ENCODE measurements at regions not wholly inside any gene's neighbourhood (a gene's known extent, or its start where the extent isn't known, plus 50 kb on each side); places are given as distances from the start of the nearest gene placed in this dataset.
A peak's percentile ranks its signal among the peaks of the same experiment; 100 is the strongest.

DNA sequence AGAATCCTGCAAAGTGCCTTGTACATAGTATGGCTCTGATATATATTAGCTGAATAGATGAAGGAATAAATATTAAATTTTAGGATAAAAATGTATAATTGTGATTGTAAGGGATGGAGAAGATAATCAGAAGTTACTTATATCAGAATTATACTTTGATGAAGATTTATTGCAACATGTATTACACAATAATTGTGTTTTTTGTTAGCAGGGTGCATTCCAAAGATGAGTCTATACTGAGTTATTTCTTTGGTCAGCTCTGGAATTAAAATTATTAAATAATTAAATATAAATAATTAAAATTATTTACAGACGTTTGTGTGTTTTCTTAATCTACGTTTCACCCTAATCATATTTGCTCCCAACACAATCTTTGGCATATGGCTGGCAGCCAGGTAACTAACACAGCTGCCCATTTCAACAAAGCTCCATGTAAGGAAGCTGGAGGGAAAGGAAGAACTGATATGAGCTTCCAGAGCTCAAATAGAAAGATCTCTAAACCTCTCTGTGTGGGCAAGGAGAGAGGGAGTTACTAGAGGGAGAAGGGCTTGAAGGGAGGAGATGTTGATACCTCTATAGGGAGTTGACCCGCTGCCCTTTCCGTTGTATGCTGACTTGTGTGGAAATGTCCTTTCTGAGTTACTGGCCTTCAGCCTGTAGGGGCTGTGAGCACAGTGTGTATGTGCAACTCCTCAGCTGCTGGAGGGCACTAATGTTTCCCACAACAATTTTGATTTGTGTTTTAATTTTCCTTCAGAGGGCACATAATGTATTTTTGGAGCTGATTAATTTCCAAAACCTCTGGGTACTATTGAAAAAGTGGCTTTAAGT lies 403.4 kb downstream of the MAN2A1 start:
- peak in 3 of 4 donors; percentile 20 to 56 (median 22) for DNase-seq
- intact Hi-C loops (cut with DNase I) = no loop called here
- no peaks in the 10 kb centered on the region for H3K27me3 ChIP-seq
- no peak for ATAC-seq
- no peak overlapping the region for H3K27ac ChIP-seq
- H3K9me3 ChIP-seq = no peaks in the 10 kb centered on the region
- peaks cover 7% of the 10 kb centered on the region for H3K4me1 ChIP-seq
- H3K36me3 ChIP-seq (replicated peaks in 1 of 2; ENCODE audit: insufficient read depth in 1 of 2, low read depth in 2 of 2) = no peaks in the 10 kb centered on the region
- H3K4me3 ChIP-seq = no peak overlapping the region
- TF ChIP-seq POLR2A (IDR thresholded peaks at IDR 0.05) = no peak
- TF ChIP-seq, protein P1, sequence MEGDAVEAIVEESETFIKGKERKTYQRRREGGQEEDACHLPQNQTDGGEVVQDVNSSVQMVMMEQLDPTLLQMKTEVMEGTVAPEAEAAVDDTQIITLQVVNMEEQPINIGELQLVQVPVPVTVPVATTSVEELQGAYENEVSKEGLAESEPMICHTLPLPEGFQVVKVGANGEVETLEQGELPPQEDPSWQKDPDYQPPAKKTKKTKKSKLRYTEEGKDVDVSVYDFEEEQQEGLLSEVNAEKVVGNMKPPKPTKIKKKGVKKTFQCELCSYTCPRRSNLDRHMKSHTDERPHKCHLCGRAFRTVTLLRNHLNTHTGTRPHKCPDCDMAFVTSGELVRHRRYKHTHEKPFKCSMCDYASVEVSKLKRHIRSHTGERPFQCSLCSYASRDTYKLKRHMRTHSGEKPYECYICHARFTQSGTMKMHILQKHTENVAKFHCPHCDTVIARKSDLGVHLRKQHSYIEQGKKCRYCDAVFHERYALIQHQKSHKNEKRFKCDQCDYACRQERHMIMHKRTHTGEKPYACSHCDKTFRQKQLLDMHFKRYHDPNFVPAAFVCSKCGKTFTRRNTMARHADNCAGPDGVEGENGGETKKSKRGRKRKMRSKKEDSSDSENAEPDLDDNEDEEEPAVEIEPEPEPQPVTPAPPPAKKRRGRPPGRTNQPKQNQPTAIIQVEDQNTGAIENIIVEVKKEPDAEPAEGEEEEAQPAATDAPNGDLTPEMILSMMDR (IDR thresholded peaks at IDR 0.05) = peak in 1 of 7 experiments; percentile 7
- 25 to 28% methylated on average over 4 of the region's 4 CpGs for WGBS, 2 donors

DNA sequence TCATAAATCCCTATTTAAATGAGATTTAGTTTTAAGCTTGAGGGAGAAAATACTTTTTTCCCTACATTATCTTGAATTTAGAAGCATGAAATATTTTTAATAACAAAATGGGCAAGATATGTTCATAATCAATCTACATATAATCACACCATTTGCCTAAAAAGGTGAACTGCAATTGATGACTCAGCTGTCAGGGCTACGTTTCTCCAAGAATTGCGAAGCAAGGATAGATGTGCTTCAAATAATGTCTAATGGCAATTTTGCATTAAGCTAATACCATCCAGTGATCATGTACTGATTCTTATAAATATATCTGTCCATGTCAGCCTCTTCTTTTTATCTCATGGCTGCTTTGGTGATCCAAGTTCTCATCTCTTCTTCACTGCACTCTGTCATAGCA lies 404.4 kb downstream of the MAN2A1 start:
- Histone ChIP-seq H3K9me3 (no peaks in the 10 kb centered on the region), H3K36me3 (replicated peaks in 1 of 2; ENCODE audit: insufficient read depth in 1 of 2, low read depth in 2 of 2) (no peaks in the 10 kb centered on the region), H3K4me3 (no peak overlapping the region), H3K27me3 (no peaks in the 10 kb centered on the region), H3K4me1 (peaks cover 7% of the 10 kb centered on the region), H3K27ac (no peak overlapping the region)
- ATAC-seq = no peak
- no peak for DNase-seq
- 77 to 85% methylated on average over 2 of the region's 2 CpGs for WGBS, 2 donors
- intact Hi-C loops (cut with DNase I) = no loop called here
- TF ChIP-seq, protein P1 (IDR thresholded peaks at IDR 0.05) = no peak
- TF ChIP-seq POLR2A (IDR thresholded peaks at IDR 0.05) = no peak

DNA sequence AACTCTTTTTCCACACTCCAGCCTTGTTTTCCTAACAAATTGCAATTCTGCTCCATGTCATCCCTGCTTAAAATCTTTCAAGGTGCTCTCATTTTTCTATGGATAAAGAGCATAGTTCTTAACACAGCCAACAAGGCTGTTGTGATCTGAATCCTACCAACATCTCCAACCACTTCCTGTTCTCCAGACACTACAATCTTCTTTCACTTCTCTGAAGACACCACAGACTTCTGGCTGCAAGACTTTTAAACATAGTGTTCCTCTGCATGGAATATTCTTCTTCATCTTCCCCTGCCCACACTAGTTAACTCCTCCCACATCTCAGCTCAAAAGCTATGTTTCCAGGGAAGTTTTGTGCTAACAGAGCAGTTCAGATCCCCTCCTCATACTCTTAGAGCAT lies 404.8 kb downstream of the MAN2A1 start:
- no peak overlapping the region for H3K4me3 ChIP-seq
- no peak for TF ChIP-seq POLR2A (IDR thresholded peaks at IDR 0.05)
- TF ChIP-seq, protein P1 (IDR thresholded peaks at IDR 0.05) = no peak
- no peak for ATAC-seq
- peaks cover 7% of the 10 kb centered on the region for H3K4me1 ChIP-seq
- H3K27me3 ChIP-seq = no peaks in the 10 kb centered on the region
- intact Hi-C loops (cut with DNase I) = no loop called here
- DNase-seq = no peak
- H3K27ac ChIP-seq = no peak overlapping the region
- no peaks in the 10 kb centered on the region for H3K9me3 ChIP-seq
- H3K36me3 ChIP-seq (replicated peaks in 1 of 2; ENCODE audit: insufficient read depth in 1 of 2, low read depth in 2 of 2) = no peaks in the 10 kb centered on the region

DNA sequence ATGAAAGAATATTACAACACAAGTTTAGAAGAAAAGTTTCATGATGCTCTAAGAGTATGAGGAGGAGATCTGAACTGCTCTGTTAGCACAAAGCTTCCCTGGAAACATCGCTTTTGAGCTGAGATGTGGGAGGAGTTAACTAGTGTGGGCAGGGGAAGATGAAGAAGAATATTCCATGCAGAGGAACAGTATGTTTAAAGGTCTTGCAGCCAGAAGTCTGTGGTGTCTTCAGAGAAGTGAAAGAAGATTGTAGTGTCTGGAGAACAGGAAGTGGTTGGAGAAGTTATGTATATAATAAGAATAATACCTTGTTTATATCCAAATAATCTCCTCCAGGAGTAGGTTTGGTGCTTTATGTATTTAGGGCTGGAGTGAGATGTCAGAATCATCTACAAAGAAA lies 406.7 kb downstream of the MAN2A1 start:
- H3K4me3 ChIP-seq = no peak overlapping the region
- H3K27ac ChIP-seq = no peak overlapping the region
- H3K36me3 ChIP-seq (replicated peaks in 1 of 2; ENCODE audit: insufficient read depth in 1 of 2, low read depth in 2 of 2) = no peaks in the 10 kb centered on the region
- H3K4me1 ChIP-seq = peaks cover 7% of the 10 kb centered on the region
- 85 to 95% methylated on average over 1 of the region's 1 CpG for WGBS, 2 donors
- H3K27me3 ChIP-seq = no peaks in the 10 kb centered on the region
- TF ChIP-seq, protein P1 (IDR thresholded peaks at IDR 0.05) = no peak
- no peak for TF ChIP-seq POLR2A (IDR thresholded peaks at IDR 0.05)
- DNase-seq (no peak), ATAC-seq (no peak)
- no peaks in the 10 kb centered on the region for H3K9me3 ChIP-seq
- intact Hi-C loops (cut with DNase I) = no loop called here

DNA sequence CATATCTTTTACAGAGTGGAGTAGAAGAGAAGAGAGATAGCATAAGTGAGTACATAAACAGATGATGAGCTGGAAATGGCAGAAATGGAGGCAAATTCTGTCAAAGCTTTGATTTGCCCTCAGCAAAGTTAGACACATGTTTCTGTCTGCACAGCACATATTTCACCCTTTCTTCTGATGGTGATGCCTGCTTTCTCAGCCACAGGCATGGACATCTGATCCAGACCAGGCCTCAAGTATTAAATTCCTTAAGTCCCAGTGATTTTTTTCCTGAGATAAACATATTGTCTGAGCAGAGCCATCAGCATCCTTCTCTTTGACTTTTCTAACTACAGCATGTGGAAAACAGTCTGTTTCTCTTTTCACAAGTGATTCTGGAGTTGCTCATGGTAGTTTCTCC lies 409.8 kb downstream of the MAN2A1 start:
- ATAC-seq = no peak
- no peak overlapping the region for H3K4me3 ChIP-seq
- H3K27me3 ChIP-seq = no peaks in the 10 kb centered on the region
- H3K4me1 ChIP-seq = no peaks in the 10 kb centered on the region
- intact Hi-C loops (cut with DNase I) = no loop called here
- TF ChIP-seq POLR2A (IDR thresholded peaks at IDR 0.05) = no peak
- TF ChIP-seq, protein P1 (IDR thresholded peaks at IDR 0.05) = no peak
- no peaks in the 10 kb centered on the region for H3K9me3 ChIP-seq
- no peak overlapping the region for H3K27ac ChIP-seq
- DNase-seq = no peak
- H3K36me3 ChIP-seq (replicated peaks in 1 of 2; ENCODE audit: insufficient read depth in 1 of 2, low read depth in 2 of 2) = no peaks in the 10 kb centered on the region
